Smooth muscle cell (in vitro differentiated cells): ENCODE measurements at regions not wholly inside any gene's neighbourhood (a gene's known extent, or its start where the extent isn't known, plus 50 kb on each side); places are given as distances from the start of the nearest gene placed in this dataset.
"Not testable (repeated sequence)": the region's sequence is repeated elsewhere in the genome, so short reads cannot be mapped to it uniquely, and the experiment has no call there.

Experiments
- DNase-seq: peaks from one replicate; lab custom pipeline; 2025; ENCODE audit not compliant: unreplicated experiment; lab: John Stamatoyannopoulos, UW
- H2AFZ ChIP-seq: fragments of 200-600 bp; sonication (generic); 2 replicates; pipeline ENCODE4 v1.6.0; 2016; ENCODE audit warnings: antibody characterized with exemption, low read depth, mild to moderate bottlenecking
- H3F3A ChIP-seq: fragments of 200-600 bp; sonication (generic); 2 replicates; pipeline ENCODE4 v1.6.0; 2017; ENCODE audit warnings: antibody characterized with exemption, low read depth
- H3K27ac ChIP-seq: fragments of 200-600 bp; sonication (generic); 2 replicates; pipeline ENCODE4 v1.5.1; 2016; ENCODE audit warnings: low read depth, mild to moderate bottlenecking
- H3K27me3 ChIP-seq: fragments of 200-600 bp; sonication (generic); 2 replicates; pipeline ENCODE4 v1.6.1; 2016; ENCODE audit warnings: low read depth, mild to moderate bottlenecking
- H3K36me3 ChIP-seq: fragments of 200-600 bp; sonication (generic); 2 replicates; pipeline ENCODE4 v1.5.1; 2016; ENCODE audit warnings: low read depth
- H3K4me1 ChIP-seq: fragments of 200-600 bp; sonication (generic); 2 replicates; pipeline ENCODE4 v1.5.1; 2016; ENCODE audit warnings: low read depth
- H3K4me2 ChIP-seq: fragments of 200-600 bp; sonication (generic); 2 replicates; pipeline ENCODE4 v1.6.0; 2016; ENCODE audit warnings: mild to moderate bottlenecking
- H3K4me3 ChIP-seq: fragments of 200-600 bp; sonication (generic); 2 replicates; pipeline ENCODE4 v1.5.1; 2016; ENCODE audit warnings: mild to moderate bottlenecking
- H3K79me2 ChIP-seq: fragments of 200-600 bp; sonication (generic); 2 replicates; pipeline ENCODE4 v1.6.0; 2016; ENCODE audit warnings: low read depth, mild to moderate bottlenecking
- H3K9ac ChIP-seq: fragments of 200-600 bp; sonication (generic); 2 replicates; pipeline ENCODE4 v1.6.0; 2016; ENCODE audit warnings: low read depth
- H3K9me3 ChIP-seq: fragments of 200-600 bp; sonication (generic); replicated peaks from 2 replicates; pipeline ENCODE4 v1.5.1; 2016; ENCODE audit warnings: low read depth
- H4K20me1 ChIP-seq: fragments of 200-600 bp; sonication (generic); 2 replicates; pipeline ENCODE4 v1.6.0; 2016; ENCODE audit warnings: low read depth
- WGBS: methylation state at CpG from one replicate; pipeline ENCODE4 v1.1.7; 2016; ENCODE audit warnings: low lambda C conversion rate; 5-methylcytosine and 5-hydroxymethylcytosine counted together
- TF ChIP-seq, protein P1 (sequence below): fragments of 200-600 bp; sonication (generic); IDR thresholded peaks from 2 replicates; pipeline ENCODE4 v1.5.1; 2017; ENCODE audit warnings: borderline replicate concordance, mild to moderate bottlenecking, antibody characterized with exemption; ENCODE audit not compliant: insufficient read depth, poor library complexity, severe bottlenecking

DNA sequence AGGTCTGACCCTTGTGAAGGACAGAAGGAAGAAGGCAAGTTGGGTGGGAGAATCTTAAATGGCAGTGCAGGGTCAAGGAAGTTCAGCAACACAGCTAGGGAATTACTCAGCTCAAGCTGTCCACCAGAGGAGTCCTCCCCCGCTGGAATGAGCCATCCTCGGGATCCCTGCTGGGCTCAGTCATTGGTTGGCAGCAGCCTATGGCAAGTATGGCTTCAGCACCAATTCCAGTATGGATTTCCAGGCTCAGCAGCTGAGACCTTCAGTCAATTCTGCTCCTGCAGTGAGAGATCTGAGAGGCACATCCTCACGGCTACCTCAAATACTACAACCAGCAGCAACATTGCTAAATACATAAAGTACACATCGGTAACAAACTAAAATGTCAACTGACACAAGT, 280.6 kb upstream of the PIK3R1 start:
- Histone ChIP-seq H2AFZ (no peak overlapping the region), H3K27me3 (no peaks in the 10 kb centered on the region), H3K9ac (no peak overlapping the region), H4K20me1 (no peaks in the 10 kb centered on the region), H3F3A (no peaks in the 10 kb centered on the region), H3K9me3 (no peaks in the 10 kb centered on the region), H3K79me2 (no peaks in the 10 kb centered on the region), H3K4me2 (no peak overlapping the region), H3K36me3 (no peaks in the 10 kb centered on the region), H3K4me3 (no peak overlapping the region), H3K27ac (no peak overlapping the region), H3K4me1 (no peaks in the 10 kb centered on the region)
- TF ChIP-seq, protein P1, sequence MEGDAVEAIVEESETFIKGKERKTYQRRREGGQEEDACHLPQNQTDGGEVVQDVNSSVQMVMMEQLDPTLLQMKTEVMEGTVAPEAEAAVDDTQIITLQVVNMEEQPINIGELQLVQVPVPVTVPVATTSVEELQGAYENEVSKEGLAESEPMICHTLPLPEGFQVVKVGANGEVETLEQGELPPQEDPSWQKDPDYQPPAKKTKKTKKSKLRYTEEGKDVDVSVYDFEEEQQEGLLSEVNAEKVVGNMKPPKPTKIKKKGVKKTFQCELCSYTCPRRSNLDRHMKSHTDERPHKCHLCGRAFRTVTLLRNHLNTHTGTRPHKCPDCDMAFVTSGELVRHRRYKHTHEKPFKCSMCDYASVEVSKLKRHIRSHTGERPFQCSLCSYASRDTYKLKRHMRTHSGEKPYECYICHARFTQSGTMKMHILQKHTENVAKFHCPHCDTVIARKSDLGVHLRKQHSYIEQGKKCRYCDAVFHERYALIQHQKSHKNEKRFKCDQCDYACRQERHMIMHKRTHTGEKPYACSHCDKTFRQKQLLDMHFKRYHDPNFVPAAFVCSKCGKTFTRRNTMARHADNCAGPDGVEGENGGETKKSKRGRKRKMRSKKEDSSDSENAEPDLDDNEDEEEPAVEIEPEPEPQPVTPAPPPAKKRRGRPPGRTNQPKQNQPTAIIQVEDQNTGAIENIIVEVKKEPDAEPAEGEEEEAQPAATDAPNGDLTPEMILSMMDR = no peak
- DNase-seq = no peak
- WGBS = 93% methylated on average over 4 of the region's 4 CpGs

DNA sequence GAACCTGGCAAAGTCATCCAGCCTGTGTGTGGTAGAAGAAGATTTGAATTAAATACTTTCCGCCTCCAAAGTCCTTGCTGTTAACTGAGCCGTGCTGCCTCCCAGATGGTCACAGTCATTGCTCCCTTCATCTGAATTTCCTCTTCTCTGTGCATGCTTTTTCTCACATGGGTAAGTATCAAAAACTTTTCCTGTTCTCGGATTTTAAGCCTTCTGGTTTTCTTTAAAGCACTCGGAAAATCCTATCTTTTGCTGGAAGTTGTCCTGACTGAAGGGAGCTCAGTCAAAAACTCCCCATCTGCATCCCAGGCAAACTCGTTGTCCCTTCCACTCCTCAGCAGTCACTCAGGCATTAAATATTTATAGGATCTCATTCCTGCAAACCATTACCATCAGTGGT, 290.0 kb upstream of the PIK3R1 start:
- Histone ChIP-seq H2AFZ (no peak overlapping the region), H3K36me3 (no peaks in the 10 kb centered on the region), H3K9me3 (no peaks in the 10 kb centered on the region), H3K4me3 (no peak overlapping the region), H3F3A (no peaks in the 10 kb centered on the region), H3K27ac (no peak overlapping the region), H3K9ac (no peak overlapping the region), H3K4me2 (no peak overlapping the region), H3K27me3 (no peaks in the 10 kb centered on the region), H3K4me1 (no peaks in the 10 kb centered on the region), H3K79me2 (no peaks in the 10 kb centered on the region), H4K20me1 (no peaks in the 10 kb centered on the region)
- WGBS = 49% methylated on average over 5 of the region's 5 CpGs
- TF ChIP-seq, protein P1 = no peak
- no peak for DNase-seq

DNA sequence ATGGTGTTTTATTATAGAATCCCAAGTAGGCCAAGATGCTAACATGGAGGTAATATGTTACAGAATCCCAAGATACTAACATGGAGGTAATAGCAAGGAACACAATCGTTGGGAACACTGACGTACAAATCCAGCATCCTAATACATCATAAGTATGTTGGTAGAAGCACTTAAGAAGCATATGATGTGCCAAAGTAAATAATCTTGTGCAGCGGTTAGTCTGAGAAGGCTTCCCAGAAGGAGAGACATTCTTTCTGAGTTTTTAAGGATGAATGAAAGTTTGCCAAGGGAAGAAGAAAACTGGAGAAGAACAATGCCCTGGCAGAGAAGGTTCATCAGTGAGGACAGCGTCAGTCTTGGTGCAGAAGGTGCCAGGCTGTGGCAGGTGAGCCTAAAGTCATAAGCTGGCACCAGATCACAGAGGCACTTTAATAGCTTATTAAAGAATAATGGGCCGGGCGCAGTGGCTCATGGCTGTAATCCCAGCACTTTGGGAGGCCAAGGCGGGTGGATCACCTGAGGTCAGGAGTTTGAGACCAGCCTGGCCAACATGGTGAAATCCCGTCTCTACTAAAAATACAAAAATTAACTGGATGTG, 294.5 kb upstream of the PIK3R1 start:
- no peak overlapping the region for H3K27ac ChIP-seq
- no peak overlapping the region for H3K4me3 ChIP-seq
- no peak overlapping the region for H3K4me2 ChIP-seq
- no peaks in the 10 kb centered on the region for H3K27me3 ChIP-seq
- WGBS = 96% methylated on average over 8 of the region's 8 CpGs
- no peak for DNase-seq
- TF ChIP-seq, protein P1 = no peak
- H3K9ac ChIP-seq = no peak overlapping the region
- H3F3A ChIP-seq = no peaks in the 10 kb centered on the region
- H3K4me1 ChIP-seq = no peaks in the 10 kb centered on the region
- H3K36me3 ChIP-seq = no peaks in the 10 kb centered on the region
- H3K9me3 ChIP-seq = no peaks in the 10 kb centered on the region
- H3K79me2 ChIP-seq = no peaks in the 10 kb centered on the region
- no peaks in the 10 kb centered on the region for H4K20me1 ChIP-seq
- H2AFZ ChIP-seq = no peak overlapping the region

DNA sequence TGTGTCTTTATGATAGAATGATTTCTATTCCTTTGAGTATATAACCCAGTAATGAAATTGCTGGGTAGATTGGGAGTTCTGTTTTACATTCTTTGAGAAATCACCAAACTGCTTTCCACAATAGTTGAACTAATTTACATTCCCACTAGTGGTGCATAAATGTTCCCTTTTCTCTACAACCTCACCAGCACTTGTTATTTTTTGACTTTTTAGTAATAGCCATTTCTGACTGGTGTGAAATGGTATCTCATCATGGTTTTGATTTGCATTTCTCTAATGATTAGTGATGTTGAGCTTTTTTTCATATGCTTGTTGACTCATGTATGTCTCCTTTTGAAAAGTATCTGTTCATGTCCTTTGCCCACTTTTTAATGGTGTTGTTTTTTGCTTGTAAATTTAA, 296.0 kb upstream of the PIK3R1 start:
- not testable (repeated sequence) for H3K36me3 ChIP-seq, H2AFZ ChIP-seq, H3K4me1 ChIP-seq, H3K9me3 ChIP-seq, H3K79me2 ChIP-seq, H3K4me2 ChIP-seq, H3F3A ChIP-seq, H3K27me3 ChIP-seq, DNase-seq, H3K9ac ChIP-seq, H4K20me1 ChIP-seq, H3K27ac ChIP-seq, H3K4me3 ChIP-seq
